OCI-LY7 (cell line): ENCODE measurements at regions not wholly inside any gene's neighbourhood (a gene's known extent, or its start where the extent isn't known, plus 50 kb on each side); places are given as distances from the start of the nearest gene placed in this dataset.

Experiments used
- BruUV-seq: library from RNA; stranded (reverse); fragments of 400-500 nt; replicated peaks from 2 replicates; lab custom pipeline; 2021; lab: Mats Ljungman, UMichigan
- CTCF ChIA-PET: fragments of 300-600 bp; sonication (Branson Sonifier 250); formaldehyde crosslinking; loops from one replicate; lab custom pipeline; 2022; ENCODE audit warnings: antibody characterized with exemption; ENCODE audit not compliant: unreplicated experiment; lab: Charles Lee
- POLR2A ChIA-PET: fragments of 300-600 bp; sonication (Branson Sonifier 250); formaldehyde crosslinking; loops from one replicate; lab custom pipeline; 2022; ENCODE audit warnings: antibody characterized with exemption; lab: Charles Lee
- DNase-seq: peaks from one replicate; pipeline ENCODE4 v3.0.0-alpha.2; 2015; ENCODE audit warnings: low spot score
- H2AFZ ChIP-seq: fragments of 200-600 bp; sonication (generic), shearing (Covaris generic); 2 replicates; pipeline ENCODE4 v1.6.1; 2014; ENCODE audit warnings: mild to moderate bottlenecking, antibody characterized with exemption, low read length, moderate library complexity
- H3K27ac ChIP-seq: fragments of 200-600 bp; sonication (generic); 2 replicates; pipeline ENCODE4 v1.5.1; 2014; ENCODE audit warnings: mixed run types, low read depth, mild to moderate bottlenecking, moderate library complexity, low read length, inconsistent platforms; ENCODE audit not compliant: poor library complexity, severe bottlenecking
- H3K36me3 ChIP-seq: fragments of 200-600 bp; sonication (generic); 2 replicates; pipeline ENCODE4 v1.6.1; 2014; ENCODE audit warnings: mild to moderate bottlenecking, antibody characterized with exemption, low read length, moderate library complexity, mixed read lengths; ENCODE audit not compliant: insufficient read depth
- H3K4me1 ChIP-seq: fragments of 200-600 bp; sonication (generic); 2 replicates; pipeline ENCODE4 v1.5.1; 2014; ENCODE audit warnings: mild to moderate bottlenecking, low read length; ENCODE audit not compliant: insufficient read depth, poor library complexity, severe bottlenecking
- H3K4me2 ChIP-seq: fragments of 200-600 bp; sonication (generic); 2 replicates; pipeline ENCODE4 v1.6.1; 2014; ENCODE audit warnings: mild to moderate bottlenecking, low read length
- H3K4me3 ChIP-seq: fragments of 200-600 bp; sonication (generic); 2 replicates; pipeline ENCODE4 v1.5.1; 2014; ENCODE audit warnings: mild to moderate bottlenecking, low read depth, low read length; ENCODE audit not compliant: poor library complexity, severe bottlenecking
- H3K79me2 ChIP-seq: fragments of 200-600 bp; sonication (generic); 2 replicates; pipeline ENCODE4 v1.6.1; 2016; ENCODE audit warnings: low read depth, mild to moderate bottlenecking, low read length, moderate library complexity, mixed read lengths; ENCODE audit not compliant: insufficient read depth
- H3K9me2 ChIP-seq: fragments of 200-600 bp; sonication (generic); 2 replicates; pipeline ENCODE4 v1.6.1; 2016; ENCODE audit warnings: mild to moderate bottlenecking, low read length, mixed read lengths; ENCODE audit not compliant: insufficient read depth
- H3K9me3 ChIP-seq: fragments of 200-600 bp; sonication (generic); 2 replicates; pipeline ENCODE4 v1.6.1; 2014; ENCODE audit warnings: mild to moderate bottlenecking, mixed run types, low read length, mixed read lengths
- H4K20me1 ChIP-seq: fragments of 200-600 bp; sonication (generic); 2 replicates; pipeline ENCODE4 v1.6.1; 2014; ENCODE audit warnings: mild to moderate bottlenecking, antibody characterized with exemption, low read length, moderate library complexity, mixed read lengths; ENCODE audit not compliant: insufficient read depth
- CTCF ChIP-seq: fragments of 200-600 bp; sonication (generic); conservative IDR thresholded peaks from 2 replicates; pipeline ENCODE4 v1.5.1; 2014; ENCODE audit warnings: mild to moderate bottlenecking, antibody characterized with exemption, low read length, moderate library complexity, mixed read lengths
- EZH2phosphoT487 ChIP-seq: fragments of 200-600 bp; sonication (generic); IDR thresholded peaks from 2 replicates; pipeline ENCODE4 v1.6.1; 2018; ENCODE audit warnings: low read depth, borderline replicate concordance, mild to moderate bottlenecking, mixed run types, antibody characterized with exemption, low read length, moderate library complexity, mixed read lengths
- intact Hi-C: fragments of 100-400 bp; cut with micrococcal nuclease; formaldehyde crosslinking; loops from one replicate; pipeline ENCODE4 v1.10.0; 2022; ENCODE audit not compliant: unreplicated experiment

- no peak for TF ChIP-seq EZH2phosphoT487
- no peak for TF ChIP-seq CTCF
Measured at GRCh38 chr6:40307712-40308111, 279.5 kb downstream of the LRFN2 start.

GRCh38 chr6:40302856-40303454 is 284.2 kb downstream of the LRFN2 start:
- no peaks in the 10 kb centered on the region for H3K9me3 ChIP-seq
- no peak for DNase-seq
- no TSS peak for BruUV-seq
- H3K36me3 ChIP-seq, result no peaks in the 10 kb centered on the region
- H3K27ac ChIP-seq, result no peak overlapping the region
- H3K4me3 ChIP-seq, result no peak overlapping the region
- no peak overlapping the region for H2AFZ ChIP-seq
- ChIA-PET CTCF (no interaction called here), POLR2A (interaction anchor here (0.9 kb wide), 1 partner anchor 51 kb away, joined by 3 read pairs; no protein-coding TSS in a partner anchor)
- H3K9me2 ChIP-seq, result no peaks in the 10 kb centered on the region
- no peak overlapping the region for H3K4me2 ChIP-seq
- no peaks in the 10 kb centered on the region for H4K20me1 ChIP-seq
- no peaks in the 10 kb centered on the region for H3K79me2 ChIP-seq
- no peaks in the 10 kb centered on the region for H3K4me1 ChIP-seq
- intact Hi-C loops, result no loop called here
- TF ChIP-seq CTCF, result no peak
- no peak for TF ChIP-seq EZH2phosphoT487

More at GRCh38 chr6:40307712-40308111, 279.5 kb downstream of the LRFN2 start:
- Histone ChIP-seq H3K9me3 (no peaks in the 10 kb centered on the region), H4K20me1 (no peaks in the 10 kb centered on the region), H3K4me2 (no peak overlapping the region), H3K27ac (no peak overlapping the region), H3K79me2 (no peaks in the 10 kb centered on the region), H3K9me2 (no peaks in the 10 kb centered on the region), H3K4me3 (no peak overlapping the region), H2AFZ (no peak overlapping the region), H3K36me3 (no peaks in the 10 kb centered on the region), H3K4me1 (no peaks in the 10 kb centered on the region)
- ChIA-PET POLR2A (no interaction called here), CTCF (no interaction called here)
- no TSS peak for BruUV-seq
- intact Hi-C loops, result loop anchor here (2.0 to 5.0 kb wide), 3 partner anchors 325 to 945 kb away; no protein-coding TSS in a partner anchor
- no peak for DNase-seq

GRCh38 chr6:40299681-40300080 is 287.5 kb downstream of the LRFN2 start:
- Histone ChIP-seq H3K4me1 (no peaks in the 10 kb centered on the region), H3K79me2 (no peaks in the 10 kb centered on the region), H3K9me3 (no peaks in the 10 kb centered on the region), H3K36me3 (no peaks in the 10 kb centered on the region), H3K27ac (no peak overlapping the region), H3K4me2 (no peak overlapping the region), H2AFZ (no peak overlapping the region), H3K4me3 (no peak overlapping the region), H3K9me2 (no peaks in the 10 kb centered on the region), H4K20me1 (no peaks in the 10 kb centered on the region)
- no peak for DNase-seq
- ChIA-PET POLR2A (interaction anchor here (1.2 kb wide), 1 partner anchor 188 kb away, joined by 3 read pairs; no protein-coding TSS in a partner anchor), CTCF (no interaction called here)
- intact Hi-C loops, result no loop called here
- no TSS peak for BruUV-seq
- TF ChIP-seq CTCF (no peak), EZH2phosphoT487 (no peak)
